ENCODE measurements at regions not wholly inside any gene's neighbourhood (a gene's known extent, or its start where the extent isn't known, plus 50 kb on each side); places are given as distances from the start of the nearest gene placed in this dataset.
"Not testable (repeated sequence)": the region's sequence is repeated elsewhere in the genome, so short reads cannot be mapped to it uniquely, and the experiment has no call there.

DNA sequence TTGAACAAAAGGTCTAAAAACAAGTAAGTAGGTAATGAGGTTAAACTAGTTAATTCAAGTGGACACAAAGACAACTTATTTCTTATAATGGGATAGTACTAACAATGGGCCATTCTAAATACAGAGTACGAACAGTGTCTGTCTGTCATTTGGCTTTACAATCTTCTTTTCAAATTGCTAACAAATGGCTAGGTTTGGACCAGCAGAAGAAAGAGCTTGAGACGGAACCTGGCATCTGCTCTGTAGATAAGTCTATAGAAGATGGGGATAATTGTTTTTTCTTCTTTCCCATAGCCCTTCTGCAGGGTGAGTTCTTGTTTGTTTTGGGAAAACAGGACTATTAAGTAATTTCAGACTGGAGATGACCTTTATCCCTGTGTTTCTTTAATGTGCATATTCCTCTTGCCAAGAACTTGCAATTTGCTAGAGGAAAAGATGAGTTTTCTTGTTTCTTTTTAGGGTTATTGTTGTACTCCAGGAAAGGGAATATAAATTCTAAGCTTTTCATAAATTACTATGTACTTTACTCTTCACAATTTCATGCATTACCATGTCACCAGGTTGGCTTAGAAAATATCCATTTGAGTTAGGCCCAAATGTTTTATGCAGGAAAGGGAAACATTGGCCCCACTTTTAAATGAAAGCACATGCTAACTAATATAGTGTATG lies 500.5 kb upstream of the SYT4 start:
- TF ChIP-seq MAX (IDR thresholded peaks at IDR 0.05; ENCODE audit: low read depth, low read length) (no peak), MYC (IDR thresholded peaks at IDR 0.05; ENCODE audit: low read depth, low read length) (no peak)
- DNase-seq (ENCODE audit: low read depth) = no peak
- H3K4me3 ChIP-seq (ENCODE audit: low read depth, low read length) = no peak overlapping the region

GRCh38 chr18:43780782-43781340 lies 503.6 kb upstream of the SYT4 start:
- TF ChIP-seq CTCF (IDR thresholded peaks at IDR 0.05; ENCODE audit: low read depth, low read length) (no peak), MYC (IDR thresholded peaks at IDR 0.05; ENCODE audit: low read depth, low read length) (no peak), POLR2A (IDR thresholded peaks at IDR 0.05; ENCODE audit: extremely low read depth, insufficient read length) (no peak), MAX (IDR thresholded peaks at IDR 0.05; ENCODE audit: low read depth, low read length) (no peak)
- DNase-seq (ENCODE audit: low read depth) = no peak
- H3K4me3 ChIP-seq (ENCODE audit: low read depth, low read length) = no peak overlapping the region

DNA sequence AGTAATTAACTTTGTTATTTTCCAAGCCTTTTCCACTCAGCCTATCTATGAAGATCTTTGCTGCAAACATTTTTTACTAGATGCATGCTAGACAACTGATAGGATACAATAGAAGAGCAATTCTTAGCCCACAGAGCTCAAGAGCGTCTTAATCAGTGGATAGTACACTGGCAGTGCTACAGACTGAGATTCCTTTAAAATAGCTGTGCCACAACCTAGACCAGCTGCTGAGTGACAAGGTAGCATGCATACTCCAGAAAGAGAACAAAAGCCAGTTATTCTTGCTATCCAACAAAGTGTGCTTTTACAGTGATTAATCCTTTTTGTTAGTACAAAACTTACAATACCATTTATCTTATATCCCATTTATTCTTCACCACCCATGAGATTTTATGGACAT lies 507.9 kb upstream of the SYT4 start:
- TF ChIP-seq MAX (IDR thresholded peaks at IDR 0.05; ENCODE audit: low read depth, low read length) = no peak
- no peak for TF ChIP-seq POLR2A (IDR thresholded peaks at IDR 0.05; ENCODE audit: extremely low read depth, insufficient read length)
- TF ChIP-seq CTCF (IDR thresholded peaks at IDR 0.05; ENCODE audit: low read depth, low read length) = no peak
- no peak for TF ChIP-seq MYC (IDR thresholded peaks at IDR 0.05; ENCODE audit: low read depth, low read length)
- no peak overlapping the region for H3K4me3 ChIP-seq (ENCODE audit: low read depth, low read length)
- DNase-seq (ENCODE audit: low read depth) = no peak

- no peak for DNase-seq (ENCODE audit: low read depth)
- no peak overlapping the region for H3K4me3 ChIP-seq (ENCODE audit: low read depth, low read length)
- no peak for TF ChIP-seq POLR2A (IDR thresholded peaks at IDR 0.05; ENCODE audit: extremely low read depth, insufficient read length)
- TF ChIP-seq CTCF (IDR thresholded peaks at IDR 0.05; ENCODE audit: low read depth, low read length) = no peak
- no peak for TF ChIP-seq MYC (IDR thresholded peaks at IDR 0.05; ENCODE audit: low read depth, low read length)
- TF ChIP-seq MAX (IDR thresholded peaks at IDR 0.05; ENCODE audit: low read depth, low read length) = no peak
Observed at GRCh38 chr18:43786893-43787292, 509.6 kb upstream of the SYT4 start.

DNA sequence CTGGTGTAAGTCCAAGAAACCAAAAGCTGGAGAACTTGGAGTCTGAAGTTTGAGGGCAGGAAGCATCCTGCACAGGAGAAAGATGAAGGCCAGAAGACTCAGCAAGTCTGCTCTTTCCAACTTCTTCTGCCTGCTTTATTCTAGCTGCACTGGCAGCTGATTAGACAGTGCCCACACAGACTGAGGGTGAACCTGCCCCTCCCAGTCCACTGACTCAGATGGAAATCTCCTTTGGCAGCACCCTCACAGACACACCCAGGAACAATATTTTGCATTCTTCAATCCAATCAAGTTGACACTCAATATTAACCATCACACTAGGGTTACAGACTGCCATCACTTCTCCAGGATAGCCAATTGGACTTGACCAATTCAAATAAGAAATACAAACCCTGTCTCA lies 510.4 kb upstream of the SYT4 start:
- not testable (repeated sequence) for DNase-seq (ENCODE audit: low read depth); H3K4me3 ChIP-seq (ENCODE audit: low read depth, low read length)

GRCh38 chr18:43789234-43790000 lies 512.1 kb upstream of the SYT4 start:
- TF ChIP-seq CTCF (IDR thresholded peaks at IDR 0.05; ENCODE audit: low read depth, low read length) (no peak), MYC (IDR thresholded peaks at IDR 0.05; ENCODE audit: low read depth, low read length) (no peak), MAX (IDR thresholded peaks at IDR 0.05; ENCODE audit: low read depth, low read length) (no peak), POLR2A (IDR thresholded peaks at IDR 0.05; ENCODE audit: extremely low read depth, insufficient read length) (no peak)
- no peak for DNase-seq (ENCODE audit: low read depth)
- H3K4me3 ChIP-seq (ENCODE audit: low read depth, low read length) = no peak overlapping the region
